Posterior vena cava (tissue), 2 donors: ENCODE measurements at regions not wholly inside any gene's neighbourhood (a gene's known extent, or its start where the extent isn't known, plus 50 kb on each side); places are given as distances from the start of the nearest gene placed in this dataset.
"Not testable (repeated sequence)": the region's sequence is repeated elsewhere in the genome, so short reads cannot be mapped to it uniquely, and the experiment has no call there.

ENCODE experiments used
- DNase-seq: peaks from one replicate; pipeline ENCODE4 v3.0.0-alpha.2; 2020; ENCODE audit warnings: low spot score
- intact Hi-C, 2 donors: fragments of 100-400 bp; cut with DNase I; formaldehyde crosslinking; loops; one replicate each; pipeline versions ENCODE4 v1.14.1 to v1.14.2; 2022 to 2023
- donor health status: DM: yes; HTN: yes; CAD: no.
- donor health status: DM: yes; HTN: yes; CAD: no.

DNA sequence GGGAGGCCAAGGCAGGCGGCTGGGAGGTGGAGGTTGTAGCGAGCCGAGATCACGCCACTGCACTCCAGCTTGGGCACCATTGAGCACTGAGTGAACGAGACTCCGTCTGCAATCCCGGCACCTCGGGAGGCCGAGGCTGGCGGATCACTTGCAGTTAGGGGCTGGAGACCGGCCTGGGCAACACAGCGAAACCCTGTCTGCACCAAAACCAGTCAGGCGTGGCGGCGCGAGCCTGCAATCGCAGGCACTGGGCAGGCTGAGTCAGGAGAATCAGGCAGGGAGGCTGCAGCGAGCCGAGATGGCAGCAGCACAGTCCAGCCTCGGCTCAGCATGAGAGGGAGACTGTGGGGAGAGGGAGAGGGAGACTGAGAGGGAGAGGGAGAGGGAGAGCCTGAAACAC, 126.0 kb upstream of the PTPRG start:
- DNase-seq, intact Hi-C loops: not testable (repeated sequence)

DNA sequence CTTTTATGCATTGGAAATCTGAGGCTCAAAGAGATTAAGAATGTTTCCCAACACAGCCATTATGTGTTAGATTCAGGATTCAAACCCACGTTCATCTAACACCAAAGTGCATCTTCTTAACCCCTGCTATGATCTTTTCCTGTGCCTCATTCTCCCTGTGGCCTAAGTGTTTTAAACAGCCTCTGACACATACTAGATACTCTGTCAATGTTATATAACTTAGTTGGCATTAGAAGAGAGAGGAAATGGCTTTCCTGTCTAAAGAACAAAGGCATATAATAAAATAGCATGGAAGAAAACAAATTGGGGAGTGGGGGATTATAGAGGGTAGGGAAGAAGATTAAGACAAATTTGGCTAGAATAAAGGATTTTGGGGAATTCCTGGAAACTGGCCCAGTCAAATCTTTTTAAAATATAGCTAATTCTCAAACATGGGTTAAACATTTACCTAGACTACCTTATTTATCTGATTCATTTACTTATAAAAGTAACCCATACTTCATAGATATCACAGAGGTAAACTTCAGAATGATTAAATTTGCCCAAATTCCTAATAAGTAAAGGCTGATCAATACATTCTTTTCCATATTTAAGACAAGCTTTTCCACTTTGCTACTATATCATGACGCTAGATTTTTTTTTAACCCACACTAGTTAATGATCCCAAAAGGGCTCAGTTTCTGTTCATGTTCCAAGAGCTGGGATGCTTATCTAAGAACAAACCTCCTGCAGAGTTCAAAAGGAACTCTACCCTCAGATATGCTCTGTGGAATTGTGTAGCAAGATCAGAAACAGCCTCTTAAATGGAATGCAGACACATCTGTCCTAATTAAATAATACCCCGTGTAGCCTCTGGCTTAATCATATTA, 122.9 kb upstream of the PTPRG start:
- DNase-seq, result no peak
- intact Hi-C loops, result no loop called here

- intact Hi-C loops, result no loop called here
- no peak for DNase-seq
Observed at GRCh38 chr3:61439122-61439458, 122.3 kb upstream of the PTPRG start.

- intact Hi-C loops, result no loop called here
Observed at GRCh38 chr3:61442696-61443095, 118.7 kb upstream of the PTPRG start.

GRCh38 chr3:61443886-61444285, 117.5 kb upstream of the PTPRG start:
- no peak for DNase-seq

More at GRCh38 chr3:61442696-61443095, 118.7 kb upstream of the PTPRG start:
- DNase-seq, result no peak

GRCh38 chr3:61444782-61445181, 116.6 kb upstream of the PTPRG start:
- intact Hi-C loops, result no loop called here
- DNase-seq, result no peak

More at GRCh38 chr3:61443886-61444285, 117.5 kb upstream of the PTPRG start:
- intact Hi-C loops, result no loop called here

GRCh38 chr3:61445924-61446323, 115.4 kb upstream of the PTPRG start:
- intact Hi-C loops, result no loop called here
- DNase-seq, result no peak

DNA sequence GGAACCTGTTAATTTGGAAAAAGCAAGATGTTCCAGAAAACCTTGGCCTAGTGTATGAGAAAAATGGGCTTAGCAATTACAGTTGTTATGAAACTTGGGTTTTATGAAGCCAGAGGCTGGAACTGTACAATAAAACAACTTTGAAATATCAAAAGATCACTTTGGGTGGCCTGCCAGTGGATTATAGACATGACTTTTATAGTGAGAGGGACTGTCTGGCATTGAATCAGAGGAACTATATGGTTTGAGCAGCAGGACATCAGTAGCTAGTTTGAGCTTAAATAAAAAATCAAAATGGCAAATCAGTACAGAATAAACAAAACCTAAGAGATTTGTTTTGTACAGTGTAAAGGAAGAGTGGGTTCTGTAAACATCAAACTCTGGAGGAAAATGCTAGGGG, 115.0 kb upstream of the PTPRG start:
- intact Hi-C loops, result no loop called here
- no peak for DNase-seq

GRCh38 chr3:61448378-61448777, 113.0 kb upstream of the PTPRG start:
- DNase-seq, result no peak
- intact Hi-C loops, result no loop called here

GRCh38 chr3:61449327-61450040, 111.9 kb upstream of the PTPRG start:
- DNase-seq, result no peak
- intact Hi-C loops, result no loop called here

- no peak for DNase-seq
- intact Hi-C loops, result no loop called here
Observed at GRCh38 chr3:61450866-61451265, 110.5 kb upstream of the PTPRG start.

DNA sequence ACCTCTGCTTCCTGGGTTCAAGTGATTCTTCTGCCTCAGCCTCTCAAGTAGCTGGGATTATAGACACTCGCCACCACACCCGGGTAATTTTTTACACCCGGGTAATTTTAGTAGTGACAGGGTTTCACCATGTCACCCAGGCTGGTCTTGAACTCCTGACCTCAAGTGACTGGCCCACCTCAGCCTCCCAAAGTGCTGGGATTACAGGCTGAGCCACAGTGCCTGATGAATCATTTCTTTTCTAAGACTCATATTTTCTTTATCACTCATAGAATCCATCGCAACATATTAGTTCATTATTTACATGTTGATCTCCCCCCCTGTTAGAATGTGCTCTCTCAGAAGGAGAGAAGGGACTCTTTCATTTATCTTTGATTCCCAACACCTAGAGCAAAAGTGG, 109.5 kb upstream of the PTPRG start:
- intact Hi-C loops, result no loop called here
- no peak for DNase-seq

- DNase-seq, result no peak
- intact Hi-C loops, result no loop called here
Observed at GRCh38 chr3:61452535-61453090, 108.8 kb upstream of the PTPRG start.

DNA sequence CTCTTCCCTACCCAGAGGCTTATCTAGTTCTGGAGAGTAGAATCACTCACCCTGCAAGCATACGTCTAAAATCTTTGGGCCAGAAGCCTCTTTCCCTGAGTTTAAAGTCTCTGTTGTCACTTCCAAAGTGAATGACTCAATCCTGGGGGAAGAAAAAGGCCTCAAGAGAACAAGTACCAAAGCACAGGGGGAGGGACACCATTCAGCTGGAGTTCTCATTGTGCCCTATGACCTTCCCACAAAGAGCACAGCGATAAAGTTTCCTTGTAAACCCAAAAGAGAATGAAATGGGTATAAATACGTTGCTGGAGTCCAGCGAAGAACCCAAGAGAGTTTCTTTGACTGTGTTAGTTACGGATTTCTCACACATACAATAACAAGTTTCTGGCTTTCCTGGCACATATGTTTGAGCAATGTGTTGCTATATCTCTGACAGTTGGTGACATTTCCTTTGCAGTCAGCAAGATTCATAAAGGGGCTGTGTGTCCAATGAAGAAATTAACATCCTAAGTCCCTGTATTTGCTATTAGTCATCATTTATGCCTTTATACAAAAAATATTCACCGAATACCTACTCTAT, 107.3 kb upstream of the PTPRG start:
- no peak for DNase-seq
- intact Hi-C loops, result no loop called here

- no peak for DNase-seq
- intact Hi-C loops, result no loop called here
Observed at GRCh38 chr3:61454801-61455200, 106.6 kb upstream of the PTPRG start.

GRCh38 chr3:61460636-61461035, 100.7 kb upstream of the PTPRG start:
- intact Hi-C loops, result no loop called here
- DNase-seq, result no peak

- intact Hi-C loops, result no loop called here
- DNase-seq, result no peak
Observed at GRCh38 chr3:61463191-61463590, 98.2 kb upstream of the PTPRG start.

GRCh38 chr3:61464518-61465140, 96.7 kb upstream of the PTPRG start:
- intact Hi-C loops, result no loop called here
- no peak for DNase-seq

DNA sequence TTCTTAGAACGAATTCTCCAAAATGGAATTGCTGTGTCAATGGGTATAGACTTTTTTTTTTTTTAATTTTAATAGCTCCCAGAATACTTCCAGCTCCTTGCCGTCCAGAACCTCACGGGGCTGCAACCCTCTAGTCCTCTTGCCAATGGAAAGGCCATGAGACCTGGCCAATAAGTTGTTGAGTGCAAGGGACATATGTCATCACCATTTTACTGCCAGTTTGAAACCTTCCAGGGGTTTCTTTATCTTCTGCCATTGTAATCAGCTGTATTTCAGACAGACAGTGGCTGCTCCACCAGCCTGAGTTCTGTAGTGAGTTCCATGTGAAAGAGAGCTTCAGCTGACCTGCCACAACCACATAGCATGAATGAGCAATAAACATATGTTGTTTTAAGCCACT, 95.0 kb upstream of the PTPRG start:
- intact Hi-C loops, result no loop called here
- DNase-seq, result no peak

DNA sequence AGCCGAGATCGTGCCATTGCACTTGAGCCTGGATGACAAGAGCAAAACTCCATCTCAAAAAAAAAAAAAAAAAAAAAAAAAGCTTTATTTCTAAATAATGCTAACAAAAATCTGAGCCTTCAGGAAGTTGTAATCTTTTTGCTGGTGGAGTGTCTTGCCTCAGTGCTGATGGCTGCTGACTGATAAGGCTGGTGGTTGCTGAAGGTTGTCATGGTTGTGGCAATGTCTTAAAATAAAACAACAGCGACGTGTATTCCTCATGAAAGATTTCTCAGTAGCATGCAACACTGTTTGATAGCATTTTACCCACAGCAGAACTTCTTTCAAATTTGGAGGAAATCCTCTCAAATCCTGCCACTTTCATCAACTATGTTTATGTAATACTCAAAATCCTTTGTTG, 77.4 kb upstream of the PTPRG start:
- intact Hi-C loops, result no loop called here
- DNase-seq, result no peak
